ENCODE measurements at regions not wholly inside any gene's neighbourhood (a gene's known extent, or its start where the extent isn't known, plus 50 kb on each side); places are given as distances from the start of the nearest gene placed in this dataset.

- TF ChIP-seq POLR2A (IDR thresholded peaks at IDR 0.05) (no peak), CTCF (IDR thresholded peaks at IDR 0.05) (no peak)
Measured at GRCh38 chr7:131882321-131882720, 325.9 kb upstream of the PODXL start.

All from body of pancreas (tissue), 4 donors.